ACC112 (cell line): ENCODE measurements at regions not wholly inside any gene's neighbourhood (a gene's known extent, or its start where the extent isn't known, plus 50 kb on each side); places are given as distances from the start of the nearest gene placed in this dataset.
A peak's percentile ranks its signal among the peaks of the same experiment; 100 is the strongest.

Experiments
- H2AFZ ChIP-seq: fragments of 200-600 bp; sonication (generic); one replicate; pipeline ENCODE4 v1.6.0; 2017; ENCODE audit warnings: antibody characterized with exemption, low read length; ENCODE audit not compliant: unreplicated experiment
- H3K27ac ChIP-seq: fragments of 200-600 bp; sonication (generic); 2 replicates; pipeline ENCODE4 v1.5.1; 2014; ENCODE audit warnings: low read depth, mild to moderate bottlenecking, antibody characterized with exemption, low read length, moderate library complexity
- H3K27me3 ChIP-seq: fragments of 200-600 bp; sonication (generic); 2 replicates; pipeline ENCODE4 v1.6.1; 2014; ENCODE audit warnings: mild to moderate bottlenecking, antibody characterized with exemption, low read length, moderate library complexity, mixed read lengths; ENCODE audit not compliant: insufficient read depth
- H3K36me3 ChIP-seq: fragments of 200-600 bp; sonication (generic); 2 replicates; pipeline ENCODE4 v1.6.1; 2016; ENCODE audit warnings: mild to moderate bottlenecking, antibody characterized with exemption, low read length, moderate library complexity, mixed read lengths; ENCODE audit not compliant: insufficient read depth
- H3K4me1 ChIP-seq: fragments of 200-600 bp; sonication (generic); one replicate; pipeline ENCODE4 v1.6.1; 2016; ENCODE audit warnings: low read length, mixed read lengths; ENCODE audit not compliant: insufficient read depth, unreplicated experiment, control insufficient read depth
- H3K4me3 ChIP-seq: fragments of 200-600 bp; sonication (generic); 2 replicates; pipeline ENCODE4 v1.5.1; 2014; ENCODE audit warnings: mild to moderate bottlenecking, low read depth, low read length
- H3K79me2 ChIP-seq: fragments of 200-600 bp; sonication (generic); one replicate; pipeline ENCODE4 v1.6.0; 2016; ENCODE audit warnings: low read length; ENCODE audit not compliant: control insufficient read depth, unreplicated experiment, insufficient read depth

DNA sequence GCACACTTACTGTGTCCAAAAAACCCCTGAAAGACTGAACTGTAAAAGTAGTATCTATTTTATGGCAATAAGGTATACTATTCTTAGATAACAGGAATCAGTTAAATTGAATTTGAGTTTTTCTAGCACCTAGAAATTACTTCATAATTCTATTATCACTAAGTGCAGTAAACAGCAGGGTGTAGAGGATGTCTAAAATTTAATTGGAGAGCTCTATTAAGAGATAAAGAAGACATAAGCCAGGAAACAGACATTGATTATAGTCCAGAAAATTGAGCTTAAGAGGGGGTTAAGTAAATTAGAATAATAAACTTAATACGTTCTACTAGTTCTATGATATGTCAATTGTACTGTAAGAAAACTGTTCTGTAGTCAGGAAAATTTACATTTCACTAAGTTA, 403.5 kb upstream of the CBLB start:
- no peak overlapping the region for H2AFZ ChIP-seq
- H3K4me1 ChIP-seq: no peaks in the 10 kb centered on the region
- no peak overlapping the region for H3K4me3 ChIP-seq
- H3K79me2 ChIP-seq: no peaks in the 10 kb centered on the region
- H3K27me3 ChIP-seq: no peaks in the 10 kb centered on the region
- no peak overlapping the region for H3K27ac ChIP-seq
- no peaks in the 10 kb centered on the region for H3K36me3 ChIP-seq

DNA sequence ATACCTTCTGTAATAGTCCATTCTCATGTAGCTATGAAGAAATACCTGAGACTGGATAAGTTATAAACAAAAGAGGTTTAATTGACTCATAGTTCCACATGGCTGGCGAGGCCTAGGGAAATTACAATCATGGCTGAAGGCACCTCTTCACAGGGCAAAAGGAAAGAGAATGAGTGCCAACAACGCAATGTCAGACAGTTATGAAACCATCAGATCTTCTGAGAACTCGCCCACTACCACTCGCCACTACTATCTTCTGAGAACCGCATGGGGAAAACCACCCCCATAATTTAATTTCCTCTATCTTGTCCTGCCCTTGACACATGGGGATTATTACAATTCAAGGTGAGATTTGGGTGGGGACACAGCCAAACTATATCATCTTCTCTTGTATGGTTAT, 406.8 kb upstream of the CBLB start:
- no peaks in the 10 kb centered on the region for H3K4me1 ChIP-seq
- H3K36me3 ChIP-seq: no peaks in the 10 kb centered on the region
- no peak overlapping the region for H2AFZ ChIP-seq
- H3K79me2 ChIP-seq: no peaks in the 10 kb centered on the region
- no peak overlapping the region for H3K4me3 ChIP-seq
- H3K27me3 ChIP-seq: no peaks in the 10 kb centered on the region
- H3K27ac ChIP-seq: no peak overlapping the region

GRCh38 chr3:106276151-106276550, 407.3 kb upstream of the CBLB start:
- Histone ChIP-seq H3K4me3 (no peak overlapping the region), H2AFZ (no peak overlapping the region), H3K79me2 (no peaks in the 10 kb centered on the region), H3K4me1 (no peaks in the 10 kb centered on the region), H3K27me3 (no peaks in the 10 kb centered on the region), H3K27ac (no peak overlapping the region), H3K36me3 (no peaks in the 10 kb centered on the region)

DNA sequence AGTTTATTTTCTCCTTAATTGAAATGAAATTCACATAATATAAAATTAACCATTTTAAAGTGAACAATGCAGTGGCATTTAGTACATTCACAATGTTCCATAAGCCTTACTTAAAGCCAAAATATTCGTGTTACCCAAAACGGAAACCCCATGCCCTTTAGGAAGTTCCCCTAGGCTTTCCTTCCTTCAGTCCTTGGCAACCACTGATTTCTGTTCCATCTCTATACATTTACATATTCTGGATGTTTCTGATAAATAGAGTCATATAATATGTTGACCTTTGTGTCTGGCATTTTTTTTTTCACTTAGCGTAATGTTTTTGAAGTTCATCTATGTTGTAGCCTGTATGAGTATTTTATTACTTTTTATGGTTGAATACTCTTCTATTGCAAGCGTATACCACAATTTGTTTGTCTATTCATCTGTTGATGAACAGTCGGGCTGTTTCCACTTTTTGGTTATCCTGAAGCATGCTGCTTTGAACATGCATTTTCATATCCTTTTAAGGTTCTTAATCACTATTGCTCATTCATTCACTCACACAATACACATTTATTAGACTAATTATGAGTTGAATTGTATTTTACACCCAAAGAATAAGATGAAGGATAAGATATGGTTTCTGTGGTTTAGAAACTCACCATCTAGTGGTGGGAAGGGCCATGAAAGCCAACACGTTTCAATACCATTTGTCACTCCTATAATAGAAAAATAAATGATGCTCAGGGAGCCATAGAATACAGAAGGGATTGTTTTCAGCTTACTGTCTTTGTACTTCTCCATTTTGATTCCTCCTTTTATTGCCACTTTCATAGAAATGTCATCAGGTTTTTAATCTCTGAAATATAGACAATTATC, 408.2 kb upstream of the CBLB start:
- H2AFZ ChIP-seq: no peak overlapping the region
- no peaks in the 10 kb centered on the region for H3K36me3 ChIP-seq
- no peaks in the 10 kb centered on the region for H3K79me2 ChIP-seq
- H3K27ac ChIP-seq: no peak overlapping the region
- no peaks in the 10 kb centered on the region for H3K4me1 ChIP-seq
- H3K4me3 ChIP-seq: no peak overlapping the region
- no peaks in the 10 kb centered on the region for H3K27me3 ChIP-seq

DNA sequence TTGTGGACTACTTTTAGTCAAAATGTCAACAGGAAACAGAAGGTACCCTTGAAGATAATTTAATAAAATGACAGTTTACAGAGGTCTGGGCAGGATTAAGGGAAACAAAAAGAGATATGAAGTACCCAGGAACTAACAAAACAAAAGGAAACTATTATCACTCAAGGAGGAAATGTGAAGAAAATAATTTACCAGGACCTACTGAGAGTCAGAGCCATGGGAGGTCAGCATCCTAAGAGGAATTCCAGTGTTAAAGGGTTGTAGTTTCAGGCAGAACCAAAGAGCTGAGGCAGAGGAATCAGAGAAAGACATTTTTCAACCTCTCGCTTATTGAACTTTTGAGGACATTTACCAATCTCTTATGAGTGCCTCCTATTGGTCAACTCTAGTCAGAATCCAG, 408.9 kb upstream of the CBLB start:
- H2AFZ ChIP-seq: no peak overlapping the region
- H3K27me3 ChIP-seq: no peaks in the 10 kb centered on the region
- H3K4me1 ChIP-seq: no peaks in the 10 kb centered on the region
- no peaks in the 10 kb centered on the region for H3K79me2 ChIP-seq
- H3K36me3 ChIP-seq: no peaks in the 10 kb centered on the region
- H3K27ac ChIP-seq: no peak overlapping the region
- no peak overlapping the region for H3K4me3 ChIP-seq

DNA sequence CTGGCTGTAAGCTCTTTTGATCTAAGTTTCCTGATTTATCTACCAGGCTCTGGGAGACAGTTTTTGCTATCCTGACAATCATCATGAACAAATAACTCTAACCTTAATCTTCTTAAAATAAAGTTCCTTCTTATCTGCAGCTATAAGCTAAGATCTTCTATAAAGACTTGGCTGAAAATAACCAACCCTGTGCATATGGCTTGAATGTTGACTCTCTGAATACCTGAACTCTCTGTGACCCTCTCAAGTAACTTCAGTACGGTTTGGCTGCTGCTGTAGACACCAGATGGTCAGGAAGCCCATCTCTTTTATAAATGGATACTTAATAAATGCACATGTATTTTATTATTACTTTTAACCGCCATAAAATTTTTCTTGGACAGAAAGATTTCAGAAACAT, 412.4 kb upstream of the CBLB start:
- Histone ChIP-seq H2AFZ (no peak overlapping the region), H3K4me1 (no peaks in the 10 kb centered on the region), H3K79me2 (no peaks in the 10 kb centered on the region), H3K4me3 (no peak overlapping the region), H3K27me3 (no peaks in the 10 kb centered on the region), H3K27ac (no peak overlapping the region), H3K36me3 (no peaks in the 10 kb centered on the region)

DNA sequence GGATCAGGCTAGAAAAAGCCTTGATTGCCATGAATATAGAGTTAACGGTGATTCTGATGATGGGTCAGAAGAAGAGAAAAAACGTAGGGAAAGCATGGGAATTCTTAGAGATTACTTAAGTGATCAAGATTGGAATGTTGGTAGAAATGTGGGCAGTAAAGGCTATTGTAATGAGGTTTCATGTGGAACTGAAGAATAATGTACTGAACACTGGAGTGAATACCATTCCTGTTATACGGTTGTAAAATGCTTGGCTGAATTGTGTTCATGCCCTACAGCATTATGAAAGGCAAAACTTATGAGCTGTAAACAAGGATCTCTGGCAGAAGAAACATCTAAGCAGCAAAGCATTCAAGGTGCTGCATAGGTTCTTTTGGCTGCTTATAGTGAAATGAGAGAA, 414.1 kb upstream of the CBLB start:
- H3K27me3 ChIP-seq: no peaks in the 10 kb centered on the region
- H3K36me3 ChIP-seq: no peaks in the 10 kb centered on the region
- H2AFZ ChIP-seq: no peak overlapping the region
- no peaks in the 10 kb centered on the region for H3K4me1 ChIP-seq
- no peaks in the 10 kb centered on the region for H3K79me2 ChIP-seq
- no peak overlapping the region for H3K27ac ChIP-seq
- no peak overlapping the region for H3K4me3 ChIP-seq

DNA sequence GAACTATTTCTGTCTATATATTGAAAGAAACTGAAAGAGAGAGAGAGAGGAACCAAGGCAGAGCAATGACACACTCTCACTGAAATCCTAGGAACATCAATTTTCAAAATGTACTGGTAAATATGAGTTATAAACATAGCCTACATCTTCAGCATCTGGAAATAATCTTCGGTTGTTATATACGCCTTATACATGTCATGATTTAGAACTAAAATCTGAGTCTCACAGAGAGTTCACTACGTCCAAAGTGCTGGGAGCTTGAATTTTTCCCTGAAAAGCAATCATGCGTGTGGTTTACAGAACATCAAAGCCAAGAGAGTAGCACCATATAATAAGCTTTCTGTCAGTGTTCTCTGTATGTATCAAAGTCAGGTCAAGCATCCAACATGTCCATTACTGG, 420.0 kb upstream of the CBLB start:
- Histone ChIP-seq H3K27me3 (no peaks in the 10 kb centered on the region), H3K27ac (no peak overlapping the region), H3K36me3 (no peaks in the 10 kb centered on the region), H2AFZ (no peak overlapping the region), H3K79me2 (no peaks in the 10 kb centered on the region), H3K4me3 (no peak overlapping the region), H3K4me1 (no peaks in the 10 kb centered on the region)

GRCh38 chr3:106290304-106290997, 421.6 kb upstream of the CBLB start:
- Histone ChIP-seq H3K27ac (no peak overlapping the region), H3K27me3 (no peaks in the 10 kb centered on the region), H3K36me3 (no peaks in the 10 kb centered on the region), H3K4me1 (no peaks in the 10 kb centered on the region), H3K79me2 (no peaks in the 10 kb centered on the region), H3K4me3 (no peak overlapping the region), H2AFZ (peak overlapping the region; percentile 52)

- H3K4me1 ChIP-seq: no peaks in the 10 kb centered on the region
- no peak overlapping the region for H3K4me3 ChIP-seq
- no peaks in the 10 kb centered on the region for H3K79me2 ChIP-seq
- no peak overlapping the region for H2AFZ ChIP-seq
- no peaks in the 10 kb centered on the region for H3K36me3 ChIP-seq
- H3K27me3 ChIP-seq: no peaks in the 10 kb centered on the region
- H3K27ac ChIP-seq: no peak overlapping the region
These were observed 424.3 kb upstream of the CBLB start for GRCh38 chr3:106293161-106293560.

GRCh38 chr3:106294121-106294520, 425.3 kb upstream of the CBLB start:
- Histone ChIP-seq H3K27me3 (no peaks in the 10 kb centered on the region), H2AFZ (no peak overlapping the region), H3K4me1 (peaks cover 3% of the 10 kb centered on the region), H3K79me2 (no peaks in the 10 kb centered on the region), H3K27ac (no peak overlapping the region), H3K36me3 (no peaks in the 10 kb centered on the region), H3K4me3 (no peak overlapping the region)
